NCI-H2227 (cell line): ENCODE measurements at regions not wholly inside any gene's neighbourhood (a gene's known extent, or its start where the extent isn't known, plus 50 kb on each side); places are given as distances from the start of the nearest gene placed in this dataset.

Experiments used
- DNase-seq: peaks from one replicate; lab custom pipeline; 2025; ENCODE audit not compliant: unreplicated experiment; lab: John Stamatoyannopoulos, UW

DNA sequence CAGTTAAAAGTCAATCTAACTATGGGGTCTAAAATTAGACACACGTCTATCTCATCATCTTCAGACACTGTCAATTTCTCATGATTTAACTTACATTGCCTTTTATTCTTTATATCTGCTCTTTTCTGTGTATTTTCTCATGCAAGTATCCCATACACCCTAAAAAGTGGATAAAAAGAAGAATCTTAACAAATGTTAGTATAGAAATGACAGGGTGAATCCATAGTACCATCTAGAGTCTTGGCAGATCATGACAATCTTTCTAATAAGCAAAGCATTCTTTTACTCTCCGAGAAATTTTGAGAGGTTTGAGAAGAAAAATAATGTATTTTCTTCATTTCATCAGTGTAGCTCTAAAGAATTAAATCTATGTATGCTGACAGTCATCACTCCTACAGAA, 382.7 kb downstream of the C6orf118 start:
- DNase-seq = no peak

DNA sequence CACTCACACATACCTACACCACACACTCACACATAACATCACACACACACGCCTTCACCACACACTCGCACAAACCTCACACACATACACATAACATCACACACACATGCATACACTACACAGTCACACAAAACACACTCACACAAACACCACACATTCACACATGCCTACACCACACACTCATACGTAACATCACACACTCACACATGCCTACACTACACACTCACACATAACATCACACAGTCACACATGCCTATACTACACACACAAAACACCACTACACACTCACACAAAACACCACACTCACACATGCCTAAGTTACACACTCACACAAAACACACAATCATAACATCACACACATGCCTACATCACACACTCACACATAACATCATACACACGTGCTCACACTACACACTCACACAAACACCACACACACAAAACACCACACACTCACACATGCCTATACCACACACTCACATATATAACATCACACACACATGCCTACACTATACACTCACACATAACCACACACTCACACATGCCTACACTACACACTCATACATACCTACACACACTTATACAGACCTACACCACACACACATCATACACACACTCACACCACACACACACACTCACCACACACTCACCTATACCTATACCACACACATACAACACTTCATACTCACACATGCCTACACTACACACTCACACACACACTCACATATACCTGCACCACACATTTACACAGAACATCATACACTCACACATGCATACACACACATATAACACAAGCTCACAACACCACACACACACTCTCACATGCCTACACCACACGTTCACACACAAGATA, 383.5 kb downstream of the C6orf118 start:
- no peak for DNase-seq

DNA sequence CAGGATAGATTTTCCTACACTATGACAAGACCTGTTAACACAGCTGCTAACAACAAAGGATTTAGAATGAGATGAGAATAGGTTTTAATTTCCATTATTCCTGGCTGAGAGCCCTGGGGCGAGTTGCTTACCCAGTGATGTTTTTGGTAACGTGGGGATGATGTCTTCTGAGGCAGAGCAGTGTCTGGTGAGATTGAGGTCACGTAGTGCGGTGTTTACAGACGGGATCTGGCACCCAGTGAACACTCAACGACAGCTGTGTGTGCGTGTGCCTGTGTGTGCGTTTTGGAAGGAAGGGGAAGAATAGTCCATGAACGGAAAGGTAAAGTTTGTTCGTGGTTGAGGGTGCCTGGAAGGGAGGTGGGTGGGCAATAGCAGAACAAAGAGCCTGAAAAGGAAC, 384.7 kb downstream of the C6orf118 start:
- no peak for DNase-seq

DNA sequence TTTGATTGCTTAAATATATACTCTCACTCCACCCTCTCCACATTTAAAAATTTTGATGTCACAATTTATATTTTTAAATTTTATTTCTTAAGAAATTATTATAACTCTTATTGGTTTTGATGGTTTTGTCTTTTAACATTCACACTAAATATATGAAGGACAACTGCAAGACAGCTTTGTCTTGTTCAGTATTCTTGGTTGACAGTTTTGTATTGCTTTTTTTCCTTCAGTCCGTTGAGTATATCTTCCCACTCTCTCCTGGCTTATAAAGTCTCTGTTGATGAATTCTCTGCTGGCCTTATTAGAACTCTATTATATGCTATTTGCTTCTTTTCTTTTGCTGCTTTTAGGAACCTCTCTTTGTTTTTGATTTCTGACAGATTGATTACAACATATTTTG, 392.2 kb downstream of the C6orf118 start:
- no peak for DNase-seq

DNA sequence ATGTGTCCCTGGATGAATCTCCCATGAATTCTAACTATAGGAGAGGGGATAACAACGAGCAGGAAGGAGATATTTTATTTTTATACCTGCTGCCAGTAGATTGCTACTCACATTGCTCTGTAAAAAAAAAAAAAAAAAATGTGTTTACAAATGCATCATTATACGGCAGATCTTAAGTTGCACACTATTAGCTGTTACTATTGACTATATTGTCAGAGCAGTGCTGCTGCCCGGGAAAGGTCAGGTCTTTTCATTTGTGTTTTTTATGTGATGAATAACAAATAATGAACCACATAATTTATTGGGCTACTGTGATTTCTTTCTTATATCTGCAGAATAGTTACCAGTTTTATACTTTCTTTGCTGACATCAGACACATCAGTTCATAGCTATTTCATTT, 393.3 kb downstream of the C6orf118 start:
- DNase-seq = no peak

DNA sequence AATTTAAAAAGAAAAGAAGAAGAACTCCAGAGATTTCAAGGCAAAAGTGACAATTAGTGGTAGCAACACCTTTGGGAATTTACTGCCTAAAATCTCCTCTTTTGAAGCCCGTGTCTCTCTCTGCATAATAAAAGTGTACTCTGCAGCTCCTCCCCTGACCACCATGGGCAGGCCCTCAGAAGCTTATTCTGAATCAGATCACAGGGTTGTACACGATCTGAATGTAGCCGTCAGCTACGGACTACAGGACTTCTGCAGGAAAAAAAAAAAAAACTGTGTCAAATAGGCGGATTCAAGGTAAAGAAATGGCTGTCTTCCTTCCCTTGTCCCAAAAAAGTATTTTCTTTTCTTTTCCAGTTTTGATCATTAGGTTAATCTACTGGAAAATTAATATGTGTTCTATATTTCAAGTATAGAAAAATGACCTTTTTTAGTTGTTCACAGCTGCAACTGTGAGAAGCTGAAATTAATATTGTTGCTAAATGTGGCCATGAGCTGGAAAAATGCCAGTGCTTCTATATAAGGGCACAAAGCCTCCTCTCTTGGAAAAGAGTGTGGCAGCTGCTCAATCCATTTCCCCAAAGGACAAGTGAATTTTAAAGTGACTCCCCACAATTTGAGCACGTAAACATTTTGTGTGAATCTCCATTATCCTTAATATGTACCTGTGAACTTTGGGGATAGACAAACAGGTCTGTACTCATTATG, 397.4 kb downstream of the C6orf118 start:
- DNase-seq = no peak

DNA sequence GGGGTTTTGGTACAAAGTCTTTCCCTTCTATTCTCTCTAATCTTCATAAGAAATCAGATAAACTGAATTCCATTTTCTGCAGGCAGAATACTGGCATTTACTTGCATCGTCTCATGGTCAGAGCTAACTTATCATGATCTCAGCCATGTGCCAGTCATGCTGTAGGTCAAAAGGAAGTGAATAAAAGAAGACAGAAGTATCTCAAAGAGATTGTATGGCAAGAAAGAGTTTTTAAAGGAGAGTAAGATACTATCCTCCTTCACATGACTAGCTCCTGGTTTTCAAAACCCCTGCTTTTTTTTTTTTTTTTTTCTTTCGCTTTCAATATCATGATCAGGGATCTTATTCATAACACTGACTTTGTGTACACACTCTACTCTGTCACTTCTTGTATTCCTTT, 398.3 kb downstream of the C6orf118 start:
- DNase-seq = no peak

DNA sequence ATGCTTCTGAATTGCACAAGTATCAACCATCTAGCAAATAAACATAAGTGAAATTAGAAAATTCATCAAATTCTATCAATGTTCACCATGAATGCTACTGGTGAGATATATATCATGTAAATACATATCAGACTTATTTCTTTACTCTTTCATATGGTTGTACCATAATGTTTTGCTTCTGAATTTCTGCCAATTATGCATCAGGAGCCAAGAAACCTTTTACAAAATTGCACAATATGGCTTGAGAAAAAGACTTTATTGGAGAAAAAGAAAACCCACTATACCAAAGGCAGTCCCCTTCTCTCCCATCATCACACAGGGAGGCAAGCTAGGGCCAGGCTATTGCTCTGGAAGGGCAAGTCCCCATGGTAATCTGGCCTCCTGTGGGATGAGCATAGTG, 402.6 kb downstream of the C6orf118 start:
- DNase-seq = no peak

DNA sequence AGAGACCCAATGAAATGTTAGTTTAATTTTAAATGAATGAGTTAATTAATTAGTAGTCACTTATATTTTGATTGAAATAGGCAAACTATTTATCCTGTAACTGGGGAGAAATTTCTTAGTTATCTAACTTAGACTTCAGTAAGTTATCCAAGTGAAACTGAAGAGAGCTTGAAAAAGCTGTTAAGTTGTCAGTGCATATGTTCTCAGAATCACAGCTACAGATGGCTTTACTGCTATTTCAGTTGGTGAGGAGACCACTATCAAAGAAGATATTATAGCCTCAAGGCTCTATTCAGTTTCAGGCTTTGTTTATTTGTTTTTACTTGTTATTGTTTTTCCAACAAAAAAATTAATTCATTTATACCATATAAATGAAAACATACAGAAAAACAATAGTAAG, 404.1 kb downstream of the C6orf118 start:
- no peak for DNase-seq

DNA sequence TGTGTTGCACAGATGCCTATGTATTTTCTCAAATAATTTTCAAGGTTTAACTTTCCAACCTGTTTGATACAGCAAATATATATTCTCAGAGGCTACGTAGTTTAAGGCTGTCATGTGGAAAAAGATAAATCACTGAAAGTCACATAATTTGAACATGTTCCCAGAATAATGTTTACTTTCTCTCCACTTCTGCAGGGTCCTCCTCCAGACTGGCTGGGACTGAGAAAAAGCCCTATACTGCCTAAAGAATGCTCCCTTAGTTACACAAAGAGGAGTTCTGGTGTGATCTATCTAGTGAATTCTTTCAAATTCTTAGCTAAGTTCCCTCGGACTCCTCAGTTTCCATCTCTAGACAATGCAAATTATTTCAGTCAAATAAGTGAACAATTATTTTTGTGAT, 411.0 kb downstream of the C6orf118 start:
- no peak for DNase-seq

DNA sequence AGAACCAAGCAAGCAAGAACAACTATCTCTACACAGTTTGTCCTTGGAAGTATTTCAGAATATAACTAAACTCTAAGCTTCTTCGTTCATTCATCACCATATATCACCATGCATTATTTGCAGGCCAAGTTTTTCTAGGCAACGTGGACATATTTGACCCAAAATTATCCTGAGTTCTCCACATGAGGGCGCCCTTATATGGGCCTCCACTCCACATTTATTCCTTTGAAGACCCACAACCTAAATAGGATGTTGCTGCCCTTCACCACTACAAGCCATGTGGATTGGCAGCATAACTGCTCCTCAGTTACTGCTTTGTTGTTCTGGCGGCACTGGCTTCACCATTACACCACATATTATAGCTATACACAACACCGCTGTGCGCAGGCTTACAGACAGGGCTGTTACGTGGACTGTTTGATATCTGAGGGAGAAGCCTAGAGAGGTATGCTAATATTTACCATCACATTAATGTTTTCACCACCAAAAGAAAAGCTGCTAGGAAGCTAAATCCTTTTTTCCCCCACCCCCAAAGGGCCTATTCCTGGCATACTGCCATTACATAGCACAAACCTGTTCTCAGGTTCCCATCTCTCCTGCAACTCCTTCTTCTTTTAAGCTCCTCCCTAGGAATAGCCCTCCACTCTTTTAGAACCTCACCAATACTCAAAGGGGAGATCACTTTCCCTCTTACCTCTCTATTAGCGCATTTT, 411.7 kb downstream of the C6orf118 start:
- DNase-seq = no peak

DNA sequence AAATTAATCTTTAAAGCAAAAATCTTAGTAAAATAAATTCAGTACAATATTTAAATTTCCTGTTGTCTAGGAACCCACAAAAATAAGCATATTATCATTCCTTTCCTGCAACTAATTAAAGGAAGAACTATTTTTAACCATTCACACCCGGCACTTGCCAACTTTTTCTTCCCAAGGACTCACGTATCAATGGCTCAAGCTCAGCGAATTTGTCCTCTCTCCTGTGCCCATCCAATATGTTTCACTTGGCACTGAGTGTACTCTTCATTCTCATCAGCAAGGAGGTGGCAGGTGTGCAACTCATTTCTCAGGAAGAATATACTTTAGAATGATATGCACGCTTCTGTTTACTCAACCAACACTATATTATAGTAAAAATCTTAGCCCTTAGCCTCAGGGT, 419.4 kb downstream of the C6orf118 start:
- DNase-seq = no peak

DNA sequence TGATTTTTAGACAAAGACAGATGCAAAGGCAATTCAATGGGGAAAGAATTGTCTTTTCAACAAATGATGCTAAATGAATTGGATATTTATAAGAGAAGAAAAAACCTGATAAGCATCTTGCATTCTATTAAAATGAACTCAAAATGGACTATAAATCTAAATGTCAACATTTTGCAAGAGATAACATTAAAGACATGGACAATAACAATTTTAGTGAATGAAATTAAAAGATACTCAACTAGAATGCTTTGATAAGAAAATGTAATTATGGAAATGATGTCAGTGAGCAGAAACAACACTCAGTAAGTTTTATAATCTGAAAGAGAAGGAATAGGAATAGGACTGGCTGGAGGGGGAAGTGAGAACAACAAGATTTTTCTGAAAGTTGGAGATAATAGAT, 421.7 kb downstream of the C6orf118 start:
- no peak for DNase-seq

DNA sequence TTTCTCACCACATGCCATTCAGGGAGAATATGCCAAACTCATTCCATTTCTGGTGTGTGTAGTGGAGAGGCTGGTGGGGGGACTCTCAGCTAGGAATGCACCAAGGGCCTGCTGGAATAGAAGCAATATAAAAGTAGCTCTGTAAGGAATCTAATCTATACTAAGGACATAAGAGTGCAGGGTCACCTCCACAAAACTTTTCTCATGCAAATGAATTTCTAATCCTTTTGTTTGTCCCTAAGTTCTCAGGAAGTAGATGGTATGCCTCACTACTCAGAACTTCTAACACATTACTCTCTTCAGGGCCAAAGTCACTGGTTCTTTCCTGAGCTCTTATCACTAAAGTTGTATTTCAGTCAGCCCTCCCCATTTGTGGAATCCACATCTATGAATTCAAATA, 427.2 kb downstream of the C6orf118 start:
- DNase-seq = no peak

DNA sequence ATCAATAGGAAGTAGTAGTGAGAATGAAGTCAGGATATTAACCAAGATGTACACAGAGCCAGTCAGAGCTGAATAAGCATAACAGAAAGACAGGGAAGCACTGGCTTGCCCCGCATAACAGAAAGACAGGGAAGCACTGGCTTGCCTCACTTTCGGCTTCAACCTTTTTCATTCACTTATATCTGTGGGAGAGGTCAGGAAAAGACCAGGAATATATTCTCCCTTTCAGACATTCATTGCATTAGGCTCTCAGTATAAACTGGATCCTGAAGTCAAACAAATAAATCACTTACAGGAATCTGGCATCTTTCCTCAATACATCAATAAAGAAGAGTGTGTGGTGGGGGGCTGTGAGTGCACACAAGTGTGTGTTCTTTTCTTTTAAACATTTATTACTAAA, 437.6 kb downstream of the C6orf118 start:
- no peak for DNase-seq

DNA sequence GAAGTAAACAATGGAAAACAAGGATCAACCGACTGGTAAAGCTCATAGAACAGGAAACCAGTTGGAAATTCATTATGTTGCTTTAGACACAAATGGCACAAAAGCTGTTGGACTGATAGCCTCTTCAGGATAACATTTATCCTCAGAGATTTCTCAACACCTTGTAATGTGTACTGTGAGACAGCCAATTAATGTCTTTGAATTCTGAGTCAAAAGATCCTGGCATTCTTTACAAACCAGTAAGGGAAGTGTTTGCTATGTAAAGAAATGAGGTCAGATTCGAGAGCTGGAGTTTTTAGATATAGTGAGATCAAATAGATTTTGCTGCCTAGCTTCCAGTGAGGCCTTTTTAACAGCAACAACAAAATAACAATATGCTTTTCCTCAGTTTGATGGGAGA, 439.2 kb downstream of the C6orf118 start:
- DNase-seq = no peak

DNA sequence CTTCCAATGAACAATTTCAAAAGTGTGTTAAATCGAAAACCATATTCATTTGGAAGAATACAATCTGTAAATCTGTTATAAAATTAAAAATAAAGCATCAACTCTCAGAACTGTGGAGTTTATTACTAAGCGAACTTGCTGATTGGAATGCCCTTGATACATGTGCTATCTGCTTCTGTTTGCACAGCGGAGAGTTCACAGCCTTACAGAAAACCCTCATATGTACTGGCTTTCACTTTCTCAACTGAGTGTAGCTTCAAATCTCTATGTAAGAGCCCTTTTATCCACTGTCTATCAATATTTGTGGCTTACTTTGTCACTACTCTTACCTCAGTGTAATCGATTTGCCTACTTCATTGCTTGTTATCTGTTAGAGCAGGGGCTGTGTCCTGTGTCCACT, 447.4 kb downstream of the C6orf118 start:
- no peak for DNase-seq

DNA sequence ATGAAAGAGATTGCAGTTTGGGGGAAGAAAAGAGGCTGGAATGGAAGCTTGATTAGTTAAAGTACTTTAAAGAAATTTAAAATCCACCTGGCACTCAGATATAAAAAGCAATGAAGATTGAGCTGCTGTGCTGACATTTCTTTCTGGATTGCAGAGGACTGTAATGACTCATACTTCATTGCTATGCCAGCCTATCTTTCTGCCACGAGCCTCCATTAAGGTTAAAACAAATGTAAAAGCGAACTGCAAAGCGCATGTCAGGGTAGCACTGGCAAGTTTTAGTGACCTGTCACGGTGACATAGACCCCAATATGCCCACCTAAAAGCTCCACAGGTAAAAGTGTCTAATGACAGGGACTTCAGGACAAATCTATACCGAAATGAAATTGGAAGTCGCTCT, 449.6 kb downstream of the C6orf118 start:
- DNase-seq = no peak

DNA sequence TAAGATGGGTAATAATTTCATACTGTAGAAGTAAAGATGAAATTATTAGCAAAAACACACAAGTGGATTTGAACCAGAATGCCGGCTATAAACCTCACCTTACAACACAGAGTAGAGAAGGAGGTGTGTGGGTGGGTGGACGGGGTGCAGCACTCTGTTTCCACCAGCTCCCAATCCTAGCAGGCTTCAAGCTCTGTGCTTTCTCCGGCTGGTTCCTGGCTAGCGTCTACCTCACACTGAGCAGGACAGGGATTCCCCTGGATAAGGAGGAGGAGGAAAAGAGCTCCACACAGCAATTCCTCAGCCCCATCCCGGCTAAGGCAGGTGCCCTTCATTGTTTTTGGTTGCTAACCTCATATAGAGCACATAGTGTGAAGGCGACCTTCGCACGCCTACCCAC, 453.3 kb downstream of the C6orf118 start:
- no peak for DNase-seq

DNA sequence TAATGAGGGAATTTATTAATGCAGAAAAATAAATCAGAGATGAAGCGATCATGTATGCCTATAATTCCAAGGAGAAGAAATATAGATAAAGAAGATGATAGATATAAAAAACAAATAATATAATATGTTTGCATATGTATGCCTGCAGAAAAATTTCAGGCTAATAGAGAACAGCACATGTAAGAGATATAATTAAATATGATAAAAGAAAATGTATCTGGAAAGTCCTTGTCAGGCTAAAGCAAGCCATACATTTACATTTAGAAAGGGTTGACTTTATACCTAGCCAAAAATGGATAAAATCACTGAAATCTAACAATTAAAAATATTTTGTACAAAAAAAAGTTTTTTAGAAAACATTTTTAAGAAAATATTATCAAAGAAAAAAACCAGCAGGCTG, 454.1 kb downstream of the C6orf118 start:
- no peak for DNase-seq

DNA sequence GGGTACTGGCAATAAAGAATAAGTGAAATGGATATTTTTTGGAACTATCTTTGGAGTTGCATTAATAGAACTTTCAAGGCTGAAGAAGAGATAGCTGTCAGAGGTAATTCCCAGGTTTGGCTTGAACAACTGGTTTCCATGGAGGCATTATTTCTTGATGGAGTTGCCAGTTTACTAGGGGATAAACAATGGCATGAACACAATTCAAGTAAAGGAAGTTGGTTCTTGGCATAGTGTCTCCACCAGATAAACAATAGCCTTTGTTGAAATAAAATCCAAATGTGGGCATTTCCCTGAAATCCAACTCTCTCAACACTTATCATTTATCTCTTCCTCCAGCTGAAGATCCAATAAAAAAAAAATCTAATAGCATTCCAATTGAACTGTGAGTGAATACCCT, 454.9 kb downstream of the C6orf118 start:
- no peak for DNase-seq

DNA sequence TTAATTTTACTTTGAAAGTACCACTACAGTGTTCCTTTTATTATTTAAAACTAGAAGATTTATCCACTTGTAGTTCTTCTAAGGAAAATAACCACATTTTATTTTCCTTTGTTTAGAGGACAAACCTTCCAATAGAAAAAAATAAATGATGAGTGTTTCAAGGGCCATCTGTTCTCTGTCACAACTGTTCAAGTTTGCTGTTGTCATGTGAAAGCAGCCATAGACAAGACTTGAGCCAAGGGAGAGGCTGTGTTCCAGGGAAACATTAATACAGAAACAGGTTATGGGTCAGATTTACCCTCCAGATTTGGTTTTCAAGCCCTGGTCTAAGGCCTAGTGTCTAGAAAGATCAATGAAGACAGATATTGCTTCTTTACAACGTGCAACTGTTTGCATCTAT, 463.6 kb downstream of the C6orf118 start:
- no peak for DNase-seq
